ENCODE measurements at regions not wholly inside any gene's neighbourhood (a gene's known extent, or its start where the extent isn't known, plus 50 kb on each side); places are given as distances from the start of the nearest gene placed in this dataset.

- TF ChIP-seq, protein P1, sequence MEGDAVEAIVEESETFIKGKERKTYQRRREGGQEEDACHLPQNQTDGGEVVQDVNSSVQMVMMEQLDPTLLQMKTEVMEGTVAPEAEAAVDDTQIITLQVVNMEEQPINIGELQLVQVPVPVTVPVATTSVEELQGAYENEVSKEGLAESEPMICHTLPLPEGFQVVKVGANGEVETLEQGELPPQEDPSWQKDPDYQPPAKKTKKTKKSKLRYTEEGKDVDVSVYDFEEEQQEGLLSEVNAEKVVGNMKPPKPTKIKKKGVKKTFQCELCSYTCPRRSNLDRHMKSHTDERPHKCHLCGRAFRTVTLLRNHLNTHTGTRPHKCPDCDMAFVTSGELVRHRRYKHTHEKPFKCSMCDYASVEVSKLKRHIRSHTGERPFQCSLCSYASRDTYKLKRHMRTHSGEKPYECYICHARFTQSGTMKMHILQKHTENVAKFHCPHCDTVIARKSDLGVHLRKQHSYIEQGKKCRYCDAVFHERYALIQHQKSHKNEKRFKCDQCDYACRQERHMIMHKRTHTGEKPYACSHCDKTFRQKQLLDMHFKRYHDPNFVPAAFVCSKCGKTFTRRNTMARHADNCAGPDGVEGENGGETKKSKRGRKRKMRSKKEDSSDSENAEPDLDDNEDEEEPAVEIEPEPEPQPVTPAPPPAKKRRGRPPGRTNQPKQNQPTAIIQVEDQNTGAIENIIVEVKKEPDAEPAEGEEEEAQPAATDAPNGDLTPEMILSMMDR (IDR thresholded peaks at IDR 0.05) = no peak
- no peak for TF ChIP-seq EP300 (IDR thresholded peaks at IDR 0.05)
- no peak for TF ChIP-seq POLR2A (IDR thresholded peaks at IDR 0.05)
These were observed 123.2 kb upstream of the EPHA3 start for GRCh38 chr3:88984256-88984655.
